Lower lobe of right lung (tissue), 2 donors: ENCODE measurements at regions not wholly inside any gene's neighbourhood (a gene's known extent, or its start where the extent isn't known, plus 50 kb on each side); places are given as distances from the start of the nearest gene placed in this dataset.

ENCODE experiments used
- ATAC-seq, 2 donors: fragments of 200-7000 bp; cut with Tn5 transposase; one replicate each; pipeline ENCODE4 v1.9.1; 2020 to 2022; ENCODE audit warnings: mild to moderate bottlenecking in 2 of 2, moderate library complexity in 2 of 2
- DNase-seq: peaks from one replicate; pipeline ENCODE4 v3.0.0-alpha.2; 2020
- H3K27ac ChIP-seq: fragments of 200-600 bp; one replicate; pipeline ENCODE4 v1.8.0; 2022
- H3K27me3 ChIP-seq: fragments of 200-600 bp; one replicate; pipeline ENCODE4 v1.8.0; 2022; ENCODE audit warnings: low read depth
- H3K36me3 ChIP-seq: fragments of 200-600 bp; one replicate; pipeline ENCODE4 v1.8.0; 2022; ENCODE audit warnings: mild to moderate bottlenecking
- H3K4me1 ChIP-seq: fragments of 200-600 bp; one replicate; pipeline ENCODE4 v1.8.0; 2022
- H3K4me3 ChIP-seq: fragments of 200-600 bp; one replicate; pipeline ENCODE4 v1.8.0; 2022; ENCODE audit warnings: mild to moderate bottlenecking
- H3K9me3 ChIP-seq: fragments of 200-600 bp; one replicate; pipeline ENCODE4 v1.8.0; 2022
- CTCF ChIP-seq: fragments of 200-600 bp; IDR thresholded peaks from one replicate; pipeline ENCODE4 v1.8.0; 2022; ENCODE audit warnings: antibody characterized with exemption, mild to moderate bottlenecking
- intact Hi-C: fragments of 100-400 bp; cut with DNase I; formaldehyde crosslinking; loops from one replicate; pipeline ENCODE4 v1.11.0; 2022
- donor health status: DM: no; HTN: yes; CAD: no; lungs with severe emphysema.

- peaks cover 4% of the 10 kb centered on the region for H3K27me3 ChIP-seq
- no peaks in the 10 kb centered on the region for H3K4me1 ChIP-seq
- no peak for ATAC-seq
- H3K9me3 ChIP-seq: no peaks in the 10 kb centered on the region
- H3K36me3 ChIP-seq: no peaks in the 10 kb centered on the region
- TF ChIP-seq CTCF: no peak
- intact Hi-C loops: no loop called here
- no peak overlapping the region for H3K27ac ChIP-seq
- DNase-seq: no peak
- H3K4me3 ChIP-seq: no peak overlapping the region
Observed at GRCh38 chr1:29428280-29428615, 191.9 kb downstream of the PTPRU start.

DNA sequence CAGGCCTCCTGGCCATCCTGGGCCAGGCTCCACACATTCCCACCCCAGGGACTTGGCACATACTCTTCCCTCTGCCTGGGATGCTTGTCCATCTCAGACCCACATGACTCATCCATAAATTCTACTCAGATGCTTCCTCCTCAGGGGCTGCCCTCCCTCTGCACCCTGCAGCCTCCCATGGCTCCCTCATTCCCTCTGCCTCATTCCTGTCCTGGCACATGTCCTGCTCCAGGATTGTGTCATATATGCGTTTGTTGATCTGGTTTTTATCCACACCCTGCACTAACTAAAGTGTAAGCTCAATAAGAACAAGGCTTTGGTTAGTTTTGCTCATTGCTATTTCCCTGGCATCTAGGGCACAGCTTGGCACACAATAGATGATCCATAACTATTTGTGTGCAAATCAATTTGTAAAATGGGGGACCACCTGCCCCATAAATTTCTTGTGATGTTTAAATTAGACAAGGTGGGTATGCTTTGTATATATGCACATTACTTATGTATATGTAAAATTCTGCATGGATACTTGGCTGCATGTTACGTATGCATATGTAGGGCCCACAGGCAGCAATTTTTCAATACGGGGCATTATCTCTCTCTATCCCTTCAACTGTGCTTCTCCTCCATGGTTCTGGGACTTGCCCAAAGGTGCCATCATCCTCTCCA is 191.4 kb downstream of the PTPRU start:
- no peak for ATAC-seq
- Histone ChIP-seq H3K4me3 (no peak overlapping the region), H3K36me3 (no peaks in the 10 kb centered on the region), H3K9me3 (no peaks in the 10 kb centered on the region), H3K27ac (no peak overlapping the region), H3K27me3 (peaks cover 4% of the 10 kb centered on the region), H3K4me1 (no peaks in the 10 kb centered on the region)
- intact Hi-C loops: no loop called here
- no peak for DNase-seq
- TF ChIP-seq CTCF: no peak

DNA sequence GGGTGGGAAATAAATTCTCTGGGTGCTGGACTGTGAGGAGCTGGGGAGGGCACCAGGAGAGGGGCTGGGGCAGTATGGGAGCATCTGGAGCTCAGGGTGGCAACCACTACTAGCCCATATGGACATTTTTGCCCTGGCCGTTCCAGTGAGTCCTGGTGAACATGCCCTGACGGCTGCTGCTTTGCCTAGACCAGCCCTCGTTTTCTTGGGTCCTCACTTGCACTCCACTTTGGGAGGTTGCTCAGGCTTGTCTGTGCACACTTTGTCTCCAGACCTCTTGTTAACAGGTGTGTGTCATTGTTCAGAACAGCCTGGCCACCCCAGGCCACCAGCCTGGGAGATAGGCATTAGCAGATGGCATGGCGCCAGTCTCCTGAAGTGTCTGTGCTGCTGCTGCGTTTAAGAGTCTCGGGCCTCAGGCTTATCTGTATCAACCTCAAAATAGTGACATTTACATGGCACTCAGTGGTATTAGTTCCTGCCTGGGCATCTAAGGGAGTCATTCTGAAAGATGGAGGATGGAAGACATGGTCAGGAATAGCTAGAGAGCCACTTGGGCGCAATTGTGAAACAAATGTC is 190.5 kb downstream of the PTPRU start:
- H3K27me3 ChIP-seq: peaks cover 4% of the 10 kb centered on the region
- intact Hi-C loops: no loop called here
- H3K9me3 ChIP-seq: no peaks in the 10 kb centered on the region
- TF ChIP-seq CTCF: no peak
- H3K4me3 ChIP-seq: no peak overlapping the region
- ATAC-seq (no peak), DNase-seq (no peak)
- no peak overlapping the region for H3K27ac ChIP-seq
- no peaks in the 10 kb centered on the region for H3K4me1 ChIP-seq
- no peaks in the 10 kb centered on the region for H3K36me3 ChIP-seq

- H3K9me3 ChIP-seq: peaks cover 7% of the 10 kb centered on the region
- no peak overlapping the region for H3K27ac ChIP-seq
- H3K4me3 ChIP-seq: no peak overlapping the region
- no peak for ATAC-seq
- peaks cover 4% of the 10 kb centered on the region for H3K27me3 ChIP-seq
- DNase-seq: no peak
- intact Hi-C loops: no loop called here
- TF ChIP-seq CTCF: no peak
- no peaks in the 10 kb centered on the region for H3K4me1 ChIP-seq
- H3K36me3 ChIP-seq: no peaks in the 10 kb centered on the region
Observed at GRCh38 chr1:29425631-29426030, 189.3 kb downstream of the PTPRU start.

DNA sequence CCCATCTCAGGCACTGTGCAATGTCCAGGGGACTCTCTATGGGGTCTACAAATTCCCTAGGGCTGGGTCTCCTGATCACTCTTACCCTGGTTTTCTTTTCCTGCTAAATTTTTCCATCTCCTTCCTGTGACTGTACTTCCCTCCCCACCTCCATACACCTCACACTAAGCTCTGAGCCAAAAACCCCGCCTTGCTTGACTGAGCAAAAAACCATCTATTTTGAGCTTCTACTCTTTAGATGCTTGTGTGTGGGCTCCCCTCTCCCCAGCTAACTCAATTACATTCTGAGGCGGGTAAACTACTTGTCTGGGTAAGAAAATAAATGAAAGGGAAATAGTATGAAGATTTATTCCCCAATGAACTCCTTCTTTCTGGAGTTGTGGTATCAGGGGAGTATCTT is 187.9 kb downstream of the PTPRU start:
- no peak for ATAC-seq

More for the DNA sequence above, 187.9 kb downstream of the PTPRU start:
- no peak for TF ChIP-seq CTCF
- H3K27ac ChIP-seq: no peak overlapping the region
- H3K4me3 ChIP-seq: no peak overlapping the region
- H3K4me1 ChIP-seq: no peaks in the 10 kb centered on the region
- peaks cover 4% of the 10 kb centered on the region for H3K27me3 ChIP-seq
- intact Hi-C loops: no loop called here
- no peaks in the 10 kb centered on the region for H3K36me3 ChIP-seq
- no peak for DNase-seq
- H3K9me3 ChIP-seq: peaks cover 8% of the 10 kb centered on the region
